NCI-H128 (cell line): ENCODE measurements at regions not wholly inside any gene's neighbourhood (a gene's known extent, or its start where the extent isn't known, plus 50 kb on each side); places are given as distances from the start of the nearest gene placed in this dataset.

Experiments
- DNase-seq: peaks from one replicate; lab custom pipeline; 2025; ENCODE audit not compliant: unreplicated experiment; lab: John Stamatoyannopoulos, UW

DNA sequence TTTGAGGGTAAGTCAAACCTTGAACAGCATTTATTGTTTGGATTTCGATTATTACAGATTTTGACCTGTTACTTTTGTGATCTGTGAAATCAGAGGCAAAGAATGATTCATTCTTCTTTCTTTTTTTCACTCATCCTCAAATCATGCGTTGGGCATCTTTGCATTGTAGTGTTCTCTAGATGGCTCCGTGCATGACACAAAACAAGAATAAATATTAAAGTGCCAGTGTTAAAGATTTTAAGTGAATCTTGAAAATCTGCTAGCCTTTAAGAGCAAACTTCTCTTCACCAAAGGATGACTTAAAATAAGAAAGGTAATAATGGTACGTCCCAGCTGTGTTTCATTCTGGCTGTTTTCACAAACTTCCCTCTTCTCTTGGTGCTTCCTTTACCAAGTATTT lies 361.9 kb upstream of the SMARCA2 start:
- no peak for DNase-seq

DNA sequence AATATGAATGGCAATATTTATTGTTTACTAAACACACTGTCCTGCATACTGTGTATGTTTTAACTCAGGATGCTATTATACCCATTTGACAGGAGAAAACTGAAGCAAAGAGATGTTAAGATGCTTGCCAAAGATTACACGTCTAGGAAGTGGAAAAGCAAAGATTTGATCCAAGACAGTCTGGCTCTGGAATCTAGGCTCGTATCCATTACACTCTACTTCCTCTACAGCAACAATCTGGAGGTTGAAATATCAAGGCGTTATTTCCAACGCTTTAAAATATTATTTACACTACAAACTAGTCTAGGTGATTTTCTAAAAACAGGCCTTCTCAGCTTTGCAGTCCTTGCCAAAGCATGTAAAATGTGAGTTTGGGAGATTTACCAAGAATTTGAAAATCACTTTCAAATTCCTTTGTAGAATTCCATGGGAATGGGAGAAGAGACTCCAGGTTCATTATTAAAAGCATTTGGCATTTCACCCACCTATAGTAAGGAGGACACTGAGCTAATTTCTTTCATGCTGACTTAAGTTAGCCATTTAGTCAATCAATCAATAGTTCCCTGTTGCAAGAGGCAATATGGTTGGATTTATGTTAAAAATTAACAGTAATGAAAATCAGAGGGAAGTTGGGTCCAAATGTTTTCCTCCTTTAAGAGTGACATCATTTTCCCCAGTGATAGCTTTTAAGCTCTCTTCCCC lies 356.3 kb upstream of the SMARCA2 start:
- DNase-seq: no peak

- DNase-seq: no peak
These were observed 355.8 kb upstream of the SMARCA2 start for GRCh38 chr9:1659363-1659690.

DNA sequence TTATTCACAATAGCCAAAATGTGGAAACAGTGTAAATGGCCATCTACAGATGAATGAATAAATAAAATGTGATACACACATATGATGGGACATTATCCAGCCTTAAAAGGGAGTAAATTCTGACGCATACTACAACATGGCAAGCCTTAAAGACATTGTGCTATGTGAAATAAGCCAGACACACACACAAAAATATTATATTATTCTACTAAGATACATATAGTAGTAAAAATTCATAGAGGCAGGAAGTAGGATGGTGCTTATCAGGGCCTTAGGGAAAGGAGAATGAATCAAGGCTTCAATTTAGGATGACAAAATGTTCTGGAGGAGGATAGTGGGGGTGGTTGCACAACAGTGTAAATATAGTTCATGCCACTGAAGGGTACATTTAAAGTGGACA lies 346.7 kb upstream of the SMARCA2 start:
- no peak for DNase-seq

GRCh38 chr9:1673300-1673699 lies 341.8 kb upstream of the SMARCA2 start:
- no peak for DNase-seq

DNA sequence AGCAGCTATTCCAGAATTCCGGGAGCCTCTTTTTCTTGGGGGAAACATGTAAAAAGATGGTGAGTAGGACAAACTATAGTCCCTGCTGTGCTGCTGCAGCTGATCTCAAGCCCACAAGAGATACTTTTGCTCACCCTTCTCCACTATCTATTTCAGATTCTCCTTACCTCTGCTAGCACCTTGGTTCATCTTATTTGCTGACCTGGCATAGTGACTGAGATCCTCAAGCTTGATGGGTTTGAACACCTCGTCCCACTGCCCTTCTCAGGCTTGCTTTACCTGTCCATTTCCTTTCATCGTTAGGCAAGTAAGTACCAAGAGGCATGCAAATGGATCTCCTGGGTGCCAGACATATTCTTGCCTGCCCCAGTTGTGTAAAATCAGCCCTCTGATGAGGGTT lies 338.4 kb upstream of the SMARCA2 start:
- DNase-seq: no peak

- no peak for DNase-seq
These were observed 331.2 kb upstream of the SMARCA2 start for GRCh38 chr9:1683951-1684350.

DNA sequence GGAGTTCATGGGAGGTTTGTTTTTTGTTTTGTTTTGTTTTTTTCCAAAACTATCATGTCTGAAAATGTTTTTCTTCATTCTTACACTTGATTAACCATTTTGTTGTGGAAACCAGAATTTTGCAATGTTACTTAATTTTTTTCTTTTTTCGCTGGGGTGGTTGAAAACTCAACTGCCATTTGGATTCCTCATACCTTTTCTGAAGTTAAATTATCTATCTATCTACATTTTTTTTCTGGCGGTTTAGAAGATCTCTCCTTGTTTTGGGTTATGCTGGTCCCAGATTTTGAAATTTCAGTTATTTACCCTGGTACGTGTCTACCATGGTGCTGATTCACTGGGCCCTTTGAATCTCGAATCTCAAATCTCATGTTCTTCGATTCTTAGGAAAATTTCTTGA lies 316.2 kb upstream of the SMARCA2 start:
- no peak for DNase-seq

GRCh38 chr9:1701113-1701512 lies 314.0 kb upstream of the SMARCA2 start:
- no peak for DNase-seq

DNA sequence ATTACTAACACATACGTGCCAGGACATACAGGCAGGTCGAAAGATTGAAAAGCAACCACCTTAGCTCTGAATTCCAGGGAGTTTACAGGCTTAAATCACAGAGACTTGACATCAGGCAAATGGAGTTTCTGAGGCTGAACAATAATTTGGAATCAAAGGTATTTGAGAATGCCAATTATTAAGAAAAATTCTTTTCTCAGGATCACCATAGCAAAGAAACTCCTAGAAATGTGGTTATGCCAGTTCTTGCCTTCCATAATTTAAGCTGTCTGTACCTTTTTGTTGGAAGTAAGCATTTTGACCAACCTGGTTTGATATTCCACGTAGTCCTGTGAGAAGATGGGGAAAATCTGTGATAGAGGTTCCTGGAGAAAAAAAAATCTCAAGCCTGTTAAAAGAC lies 312.4 kb upstream of the SMARCA2 start:
- DNase-seq: no peak

DNA sequence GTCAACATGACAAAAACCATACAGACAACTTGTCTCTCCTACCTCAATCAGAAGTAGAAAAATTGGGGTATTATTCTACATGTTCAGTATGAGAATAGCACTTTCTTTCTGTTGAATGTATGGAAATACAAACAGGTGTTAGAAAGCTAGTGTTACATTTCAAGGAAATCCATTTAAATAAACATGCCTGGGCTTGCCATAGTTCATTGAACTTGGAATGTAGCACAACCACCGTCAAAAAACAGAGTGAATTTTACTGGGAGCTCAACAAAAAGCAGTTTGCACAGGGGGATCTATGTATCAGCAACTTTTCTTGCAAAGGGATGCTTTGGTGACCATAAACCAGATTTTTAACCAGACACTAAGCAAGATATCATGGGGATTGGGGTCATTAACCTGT lies 307.9 kb upstream of the SMARCA2 start:
- no peak for DNase-seq

- DNase-seq: no peak
These were observed 306.9 kb upstream of the SMARCA2 start for GRCh38 chr9:1708219-1708618.

DNA sequence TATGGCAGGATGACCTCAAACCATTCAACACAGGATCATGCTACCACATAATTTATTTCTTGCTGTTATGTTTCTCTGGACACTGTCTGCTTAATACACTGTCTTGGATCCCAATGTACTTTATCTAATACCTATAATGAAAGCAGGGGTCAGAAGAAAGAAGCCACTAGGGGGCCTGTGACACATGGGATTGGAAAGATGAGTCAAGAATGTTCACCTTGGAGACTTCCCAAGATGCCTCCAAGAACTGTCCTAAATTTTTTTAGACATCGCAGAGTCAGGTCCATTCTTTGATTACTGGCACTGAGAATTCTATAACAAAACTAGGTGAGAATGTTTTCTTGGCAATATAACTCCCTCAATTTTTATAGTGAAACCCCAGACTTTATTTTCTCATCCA lies 305.8 kb upstream of the SMARCA2 start:
- no peak for DNase-seq

- no peak for DNase-seq
These were observed 302.2 kb upstream of the SMARCA2 start for GRCh38 chr9:1712861-1713450.

DNA sequence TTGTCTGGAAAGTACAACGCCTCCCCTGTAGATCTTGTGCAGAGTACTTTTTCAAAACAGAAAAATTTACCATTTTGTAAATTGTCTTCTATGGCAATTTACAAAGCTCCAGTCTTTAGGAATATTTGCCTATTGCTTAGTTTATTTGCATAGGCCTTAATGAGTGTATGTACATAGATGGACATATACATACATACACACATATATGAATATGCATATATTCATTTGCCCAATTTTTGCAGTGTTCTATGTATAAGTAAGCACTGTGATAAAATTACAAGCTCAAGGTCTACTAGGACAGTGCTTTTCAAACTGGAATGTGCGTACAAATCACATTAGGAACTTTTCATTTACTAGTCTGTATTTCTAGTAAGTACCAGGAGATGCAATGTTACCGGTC lies 301.3 kb upstream of the SMARCA2 start:
- no peak for DNase-seq

GRCh38 chr9:1717882-1718281 lies 297.3 kb upstream of the SMARCA2 start:
- DNase-seq: no peak

GRCh38 chr9:1718836-1719235 lies 296.3 kb upstream of the SMARCA2 start:
- DNase-seq: no peak

- peak; percentile 9 for DNase-seq
These were observed 294.0 kb upstream of the SMARCA2 start for GRCh38 chr9:1721196-1721595.

- no peak for DNase-seq
These were observed 292.7 kb upstream of the SMARCA2 start for GRCh38 chr9:1722404-1722803.

DNA sequence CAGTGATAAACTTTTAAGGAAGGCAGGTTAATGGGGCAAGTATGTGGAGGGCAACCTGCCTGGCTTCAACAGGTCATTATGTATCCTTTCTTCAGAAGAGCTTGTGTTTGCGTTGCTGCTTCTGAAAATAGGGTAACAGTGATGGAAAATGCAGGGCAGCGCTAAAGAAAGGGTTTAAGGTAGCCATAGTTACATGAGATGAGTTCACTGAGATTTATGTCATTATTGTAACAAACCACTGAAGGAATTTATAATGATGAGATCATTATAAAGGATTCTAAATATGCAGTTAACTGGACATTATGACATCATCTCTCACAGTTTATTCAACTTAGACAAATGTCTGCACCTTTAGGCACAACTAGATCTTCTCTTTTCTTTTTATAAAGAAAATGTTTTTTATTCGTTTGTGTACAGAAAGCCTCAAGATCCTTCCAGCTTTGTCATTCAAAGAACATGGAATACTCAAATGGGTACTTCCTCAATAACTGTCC lies 291.6 kb upstream of the SMARCA2 start:
- DNase-seq: no peak

GRCh38 chr9:1726993-1727759 lies 288.0 kb upstream of the SMARCA2 start:
- no peak for DNase-seq

GRCh38 chr9:1729631-1730030 lies 285.5 kb upstream of the SMARCA2 start:
- no peak for DNase-seq
